ENCODE measurements at regions not wholly inside any gene's neighbourhood (a gene's known extent, or its start where the extent isn't known, plus 50 kb on each side); places are given as distances from the start of the nearest gene placed in this dataset.

GRCh38 chr4:160233141-160233540 is 1130.3 kb downstream of the RAPGEF2 start:
- DNase-seq, result no peak
- H3K27me3 Mint-ChIP-seq (ENCODE audit: insufficient read depth, unreplicated experiment), result no peaks in the 10 kb centered on the region
- Histone ChIP-seq H3K36me3 (ENCODE audit: control insufficient read depth, insufficient read depth, low read length) (no peaks in the 10 kb centered on the region), H3K9me3 (no peaks in the 10 kb centered on the region), H3K4me3 (ENCODE audit: low read depth, low read length) (no peak overlapping the region), H3K27me3 (replicated peaks; ENCODE audit: control insufficient read depth, insufficient read depth, low read length) (no peaks in the 10 kb centered on the region), H3K4me1 (no peaks in the 10 kb centered on the region)
- H3K4me3 Mint-ChIP-seq (ENCODE audit: unreplicated experiment), result no peak overlapping the region
- no peaks in the 10 kb centered on the region for H3K4me1 Mint-ChIP-seq (ENCODE audit: low read depth, unreplicated experiment)
- TF ChIP-seq CTCF (IDR thresholded peaks at IDR 0.05; ENCODE audit: insufficient read depth in 1 of 2, low read depth in 1 of 2, low read length in 1 of 2, severe bottlenecking in 1 of 2, unreplicated experiment in 1 of 2), result no peak
- H3K27ac Mint-ChIP-seq (ENCODE audit: unreplicated experiment), result no peak overlapping the region
- ChIA-PET CTCF (no interaction called here), POLR2A (no interaction called here)
- no peaks in the 10 kb centered on the region for H3K36me3 Mint-ChIP-seq (ENCODE audit: insufficient read depth, unreplicated experiment)
- H3K9me3 Mint-ChIP-seq (ENCODE audit: unreplicated experiment), result no peaks in the 10 kb centered on the region
- BruUV-seq (replicated peaks), result no TSS peak
- intact Hi-C loops (cut with micrococcal nuclease; ENCODE audit: unreplicated experiment), result no loop called here

DNA sequence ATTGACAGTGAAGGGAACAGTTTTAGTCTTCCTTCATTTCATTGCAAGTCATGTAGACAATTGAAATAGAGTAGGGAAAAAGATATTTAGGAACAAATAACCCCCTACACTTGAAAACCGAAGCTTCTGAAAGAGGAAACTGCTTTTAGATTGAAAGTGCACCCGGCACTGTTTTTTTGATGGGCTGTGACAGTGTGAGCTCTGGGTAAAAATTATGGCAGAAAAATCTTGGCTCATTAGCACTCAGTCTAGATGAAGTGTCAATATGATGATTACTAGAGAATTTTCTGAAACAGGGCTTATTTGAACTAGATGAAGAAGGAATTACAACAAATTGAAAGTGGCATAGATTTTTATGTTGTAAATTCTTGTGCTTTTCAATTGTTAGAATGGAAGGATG is 1132.4 kb downstream of the RAPGEF2 start:
- H3K9me3 ChIP-seq, result no peaks in the 10 kb centered on the region
- no peak for DNase-seq
- CTCF ChIA-PET, result no interaction called here
- H3K4me1 Mint-ChIP-seq (ENCODE audit: low read depth, unreplicated experiment), result no peaks in the 10 kb centered on the region
- no peaks in the 10 kb centered on the region for H3K27me3 ChIP-seq (replicated peaks; ENCODE audit: control insufficient read depth, insufficient read depth, low read length)
- no peak overlapping the region for H3K27ac Mint-ChIP-seq (ENCODE audit: unreplicated experiment)
- no peaks in the 10 kb centered on the region for H3K27me3 Mint-ChIP-seq (ENCODE audit: insufficient read depth, unreplicated experiment)
- no peaks in the 10 kb centered on the region for H3K4me1 ChIP-seq
- H3K9me3 Mint-ChIP-seq (ENCODE audit: unreplicated experiment), result peaks cover 5% of the 10 kb centered on the region
- no peaks in the 10 kb centered on the region for H3K36me3 ChIP-seq (ENCODE audit: control insufficient read depth, insufficient read depth, low read length)
- POLR2A ChIA-PET, result no interaction called here
- H3K4me3 ChIP-seq (ENCODE audit: low read depth, low read length), result no peak overlapping the region
- no peaks in the 10 kb centered on the region for H3K36me3 Mint-ChIP-seq (ENCODE audit: insufficient read depth, unreplicated experiment)
- intact Hi-C loops (cut with micrococcal nuclease; ENCODE audit: unreplicated experiment), result no loop called here
- H3K4me3 Mint-ChIP-seq (ENCODE audit: unreplicated experiment), result no peak overlapping the region
- no peak for TF ChIP-seq CTCF (IDR thresholded peaks at IDR 0.05; ENCODE audit: insufficient read depth in 1 of 2, low read depth in 1 of 2, low read length in 1 of 2, severe bottlenecking in 1 of 2, unreplicated experiment in 1 of 2)
- no TSS peak for BruUV-seq (replicated peaks)

DNA sequence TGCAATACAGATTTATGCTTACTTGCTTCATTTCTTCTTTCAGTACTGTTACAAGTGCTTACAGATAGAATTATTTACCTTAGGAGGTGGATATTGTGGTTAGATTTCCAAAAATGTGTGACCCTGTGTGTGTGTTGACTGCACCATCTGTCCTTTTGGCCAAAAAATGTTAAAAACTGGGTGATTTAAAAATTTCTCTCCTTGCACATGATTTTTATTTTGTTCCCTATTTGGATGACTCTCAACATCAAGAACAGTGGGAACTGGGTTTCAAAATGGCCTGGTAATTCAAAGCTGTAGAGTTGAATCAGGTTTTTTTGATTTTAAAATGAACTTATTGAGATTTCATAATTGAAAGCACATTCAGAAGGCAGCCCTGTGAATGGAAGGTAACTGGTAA is 1132.9 kb downstream of the RAPGEF2 start:
- Mint-ChIP-seq H3K36me3 (ENCODE audit: insufficient read depth, unreplicated experiment) (no peaks in the 10 kb centered on the region), H3K27me3 (ENCODE audit: insufficient read depth, unreplicated experiment) (no peaks in the 10 kb centered on the region), H3K9me3 (ENCODE audit: unreplicated experiment) (peaks cover 10% of the 10 kb centered on the region), H3K27ac (ENCODE audit: unreplicated experiment) (no peak overlapping the region), H3K4me3 (ENCODE audit: unreplicated experiment) (no peak overlapping the region), H3K4me1 (ENCODE audit: low read depth, unreplicated experiment) (no peaks in the 10 kb centered on the region)
- ChIA-PET CTCF (no interaction called here), POLR2A (no interaction called here)
- no peaks in the 10 kb centered on the region for H3K36me3 ChIP-seq (ENCODE audit: control insufficient read depth, insufficient read depth, low read length)
- intact Hi-C loops (cut with micrococcal nuclease; ENCODE audit: unreplicated experiment), result no loop called here
- no peak overlapping the region for H3K4me3 ChIP-seq (ENCODE audit: low read depth, low read length)
- no TSS peak for BruUV-seq (replicated peaks)
- TF ChIP-seq CTCF (IDR thresholded peaks at IDR 0.05; ENCODE audit: insufficient read depth in 1 of 2, low read depth in 1 of 2, low read length in 1 of 2, severe bottlenecking in 1 of 2, unreplicated experiment in 1 of 2), result no peak
- no peaks in the 10 kb centered on the region for H3K27me3 ChIP-seq (replicated peaks; ENCODE audit: control insufficient read depth, insufficient read depth, low read length)
- H3K9me3 ChIP-seq, result peaks cover 5% of the 10 kb centered on the region; the same call in 1 of the 2 replicates
- no peak for DNase-seq
- no peaks in the 10 kb centered on the region for H3K4me1 ChIP-seq

Measured in Caco-2 (cell line).